ENCODE measurements at regions not wholly inside any gene's neighbourhood (a gene's known extent, or its start where the extent isn't known, plus 50 kb on each side); places are given as distances from the start of the nearest gene placed in this dataset.

DNA sequence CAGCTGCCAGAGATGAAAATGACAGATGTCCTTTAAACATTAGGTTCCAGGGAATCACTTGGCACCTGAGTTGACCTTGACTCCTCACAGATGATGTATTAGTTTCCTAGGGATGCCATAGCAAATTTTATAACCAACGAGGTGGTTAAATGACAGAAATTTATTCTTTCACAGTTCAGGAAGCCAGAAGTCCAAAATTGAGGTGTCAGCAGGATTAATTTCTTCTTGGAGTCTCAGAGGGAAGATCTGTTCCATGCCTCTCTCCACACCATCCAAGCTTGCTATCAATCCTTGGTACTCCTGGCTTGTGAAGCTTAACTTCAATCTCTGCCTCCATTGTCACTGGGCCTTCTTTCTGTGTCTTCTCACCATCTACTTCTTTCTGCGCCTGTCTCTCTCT, 249.7 kb upstream of the BTG1 start:
- TF ChIP-seq, protein P1, sequence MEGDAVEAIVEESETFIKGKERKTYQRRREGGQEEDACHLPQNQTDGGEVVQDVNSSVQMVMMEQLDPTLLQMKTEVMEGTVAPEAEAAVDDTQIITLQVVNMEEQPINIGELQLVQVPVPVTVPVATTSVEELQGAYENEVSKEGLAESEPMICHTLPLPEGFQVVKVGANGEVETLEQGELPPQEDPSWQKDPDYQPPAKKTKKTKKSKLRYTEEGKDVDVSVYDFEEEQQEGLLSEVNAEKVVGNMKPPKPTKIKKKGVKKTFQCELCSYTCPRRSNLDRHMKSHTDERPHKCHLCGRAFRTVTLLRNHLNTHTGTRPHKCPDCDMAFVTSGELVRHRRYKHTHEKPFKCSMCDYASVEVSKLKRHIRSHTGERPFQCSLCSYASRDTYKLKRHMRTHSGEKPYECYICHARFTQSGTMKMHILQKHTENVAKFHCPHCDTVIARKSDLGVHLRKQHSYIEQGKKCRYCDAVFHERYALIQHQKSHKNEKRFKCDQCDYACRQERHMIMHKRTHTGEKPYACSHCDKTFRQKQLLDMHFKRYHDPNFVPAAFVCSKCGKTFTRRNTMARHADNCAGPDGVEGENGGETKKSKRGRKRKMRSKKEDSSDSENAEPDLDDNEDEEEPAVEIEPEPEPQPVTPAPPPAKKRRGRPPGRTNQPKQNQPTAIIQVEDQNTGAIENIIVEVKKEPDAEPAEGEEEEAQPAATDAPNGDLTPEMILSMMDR (conservative IDR thresholded peaks at IDR 0.05; ENCODE audit: low read depth in 2 of 2), result no peak
- TF ChIP-seq, protein P2, sequence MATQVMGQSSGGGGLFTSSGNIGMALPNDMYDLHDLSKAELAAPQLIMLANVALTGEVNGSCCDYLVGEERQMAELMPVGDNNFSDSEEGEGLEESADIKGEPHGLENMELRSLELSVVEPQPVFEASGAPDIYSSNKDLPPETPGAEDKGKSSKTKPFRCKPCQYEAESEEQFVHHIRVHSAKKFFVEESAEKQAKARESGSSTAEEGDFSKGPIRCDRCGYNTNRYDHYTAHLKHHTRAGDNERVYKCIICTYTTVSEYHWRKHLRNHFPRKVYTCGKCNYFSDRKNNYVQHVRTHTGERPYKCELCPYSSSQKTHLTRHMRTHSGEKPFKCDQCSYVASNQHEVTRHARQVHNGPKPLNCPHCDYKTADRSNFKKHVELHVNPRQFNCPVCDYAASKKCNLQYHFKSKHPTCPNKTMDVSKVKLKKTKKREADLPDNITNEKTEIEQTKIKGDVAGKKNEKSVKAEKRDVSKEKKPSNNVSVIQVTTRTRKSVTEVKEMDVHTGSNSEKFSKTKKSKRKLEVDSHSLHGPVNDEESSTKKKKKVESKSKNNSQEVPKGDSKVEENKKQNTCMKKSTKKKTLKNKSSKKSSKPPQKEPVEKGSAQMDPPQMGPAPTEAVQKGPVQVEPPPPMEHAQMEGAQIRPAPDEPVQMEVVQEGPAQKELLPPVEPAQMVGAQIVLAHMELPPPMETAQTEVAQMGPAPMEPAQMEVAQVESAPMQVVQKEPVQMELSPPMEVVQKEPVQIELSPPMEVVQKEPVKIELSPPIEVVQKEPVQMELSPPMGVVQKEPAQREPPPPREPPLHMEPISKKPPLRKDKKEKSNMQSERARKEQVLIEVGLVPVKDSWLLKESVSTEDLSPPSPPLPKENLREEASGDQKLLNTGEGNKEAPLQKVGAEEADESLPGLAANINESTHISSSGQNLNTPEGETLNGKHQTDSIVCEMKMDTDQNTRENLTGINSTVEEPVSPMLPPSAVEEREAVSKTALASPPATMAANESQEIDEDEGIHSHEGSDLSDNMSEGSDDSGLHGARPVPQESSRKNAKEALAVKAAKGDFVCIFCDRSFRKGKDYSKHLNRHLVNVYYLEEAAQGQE (IDR thresholded peaks at IDR 0.05; ENCODE audit: unreplicated experiment), result no peak
- TF ChIP-seq EZH2 (IDR thresholded peaks at IDR 0.05; ENCODE audit: low read depth, unreplicated experiment), result no peak
- TF ChIP-seq POLR2AphosphoS5 (IDR thresholded peaks at IDR 0.05; ENCODE audit: low read depth), result no peak
- no peak for TF ChIP-seq JUNB (IDR thresholded peaks at IDR 0.05; ENCODE audit: unreplicated experiment)
- no peak for TF ChIP-seq EZH2phosphoT487 (IDR thresholded peaks at IDR 0.05; ENCODE audit: unreplicated experiment)

Measured in GM23338 (cell line).